Vagina (tissue), 2 donors: ENCODE measurements at regions not wholly inside any gene's neighbourhood (a gene's known extent, or its start where the extent isn't known, plus 50 kb on each side); places are given as distances from the start of the nearest gene placed in this dataset.

Experiments used
- CTCF ChIP-seq, 3 experiments: fragments of 450-650 bp in 2 of 3; fragments of 200-600 bp in 1 of 3; sonication (generic) in 1 of 3; IDR thresholded peaks; one replicate each; pipeline ENCODE4 v1.5.1; 2017 to 2019; ENCODE audit warnings: antibody characterized with exemption in 3 of 3, mild to moderate bottlenecking in 2 of 3, moderate library complexity in 2 of 3
- POLR2A ChIP-seq, 2 donors: fragments of 450-650 bp; IDR thresholded peaks; one replicate each; pipeline ENCODE4 v1.6.1; 2017; ENCODE audit warnings: antibody characterized with exemption in 2 of 2, mild to moderate bottlenecking in 2 of 2, moderate library complexity in 2 of 2

- TF ChIP-seq CTCF (IDR thresholded peaks at IDR 0.05), result no peak
- no peak for TF ChIP-seq POLR2A (IDR thresholded peaks at IDR 0.05)
Observed at GRCh38 chrX:69226459-69227158, 61.4 kb upstream of the PJA1 start.
